SIG-M5 treated with dmso at 0.1 percent for 504 hours (cell line): ENCODE measurements at regions not wholly inside any gene's neighbourhood (a gene's known extent, or its start where the extent isn't known, plus 50 kb on each side); places are given as distances from the start of the nearest gene placed in this dataset.

Source experiments
- DNase-seq: peaks from one replicate; lab custom pipeline; 2025; ENCODE audit not compliant: unreplicated experiment; lab: John Stamatoyannopoulos, UW

DNA sequence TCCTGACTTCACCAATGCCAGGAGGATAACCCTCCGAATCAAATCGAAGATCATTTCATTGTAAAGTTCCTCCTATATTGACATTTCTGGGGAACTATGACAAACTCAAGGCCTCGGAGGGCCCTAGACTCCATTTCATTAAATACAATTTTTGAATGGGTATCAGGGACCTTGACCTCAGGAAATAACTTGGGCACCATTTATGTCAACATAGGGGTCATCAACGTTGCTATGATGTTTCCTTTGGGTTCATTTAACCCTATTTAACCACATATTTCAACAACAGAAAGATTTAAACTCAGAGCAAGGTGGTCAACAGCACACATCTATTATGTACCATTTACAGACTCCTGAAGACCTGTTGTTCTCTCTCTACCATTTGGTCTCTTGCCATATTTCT is 395.1 kb downstream of the TRIML1 start:
- no peak for DNase-seq

DNA sequence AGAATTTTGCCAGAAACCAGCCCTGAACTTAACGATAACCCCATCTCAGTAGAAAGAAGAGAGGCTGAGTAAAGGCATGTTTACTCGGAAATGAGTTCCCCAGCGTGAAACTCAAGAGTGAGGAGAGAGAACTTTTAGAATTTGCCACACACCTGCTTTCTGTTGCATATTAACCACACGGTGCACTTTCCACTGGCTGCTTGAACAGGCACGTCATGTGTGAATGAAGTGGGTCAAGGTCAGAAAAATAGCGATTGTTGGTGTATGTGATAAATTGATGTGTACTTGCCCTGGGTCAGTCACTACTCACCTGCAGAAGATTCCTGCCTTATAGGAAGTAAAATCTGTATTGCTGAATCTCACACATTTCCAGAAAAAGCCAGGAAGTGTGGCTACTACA is 395.7 kb downstream of the TRIML1 start:
- no peak for DNase-seq

DNA sequence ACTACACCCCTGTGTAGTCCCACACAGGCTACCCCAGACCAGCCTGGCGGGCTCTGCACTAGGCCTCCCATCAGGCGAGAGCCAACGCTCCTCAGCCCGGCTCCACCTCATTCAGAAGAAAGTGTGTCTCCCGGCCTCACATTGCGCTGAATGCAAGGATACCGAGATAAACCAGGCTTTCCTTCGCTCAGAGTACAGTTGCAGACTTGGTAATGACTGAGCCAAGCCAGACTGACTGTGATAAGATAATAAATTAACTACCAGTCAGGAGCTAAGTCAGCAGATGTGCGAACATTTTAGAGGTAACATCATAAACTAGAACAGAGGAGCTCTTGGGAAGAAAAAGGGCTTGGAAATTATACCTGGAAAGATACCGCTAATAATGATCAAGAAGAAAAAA is 397.6 kb downstream of the TRIML1 start:
- DNase-seq: no peak

DNA sequence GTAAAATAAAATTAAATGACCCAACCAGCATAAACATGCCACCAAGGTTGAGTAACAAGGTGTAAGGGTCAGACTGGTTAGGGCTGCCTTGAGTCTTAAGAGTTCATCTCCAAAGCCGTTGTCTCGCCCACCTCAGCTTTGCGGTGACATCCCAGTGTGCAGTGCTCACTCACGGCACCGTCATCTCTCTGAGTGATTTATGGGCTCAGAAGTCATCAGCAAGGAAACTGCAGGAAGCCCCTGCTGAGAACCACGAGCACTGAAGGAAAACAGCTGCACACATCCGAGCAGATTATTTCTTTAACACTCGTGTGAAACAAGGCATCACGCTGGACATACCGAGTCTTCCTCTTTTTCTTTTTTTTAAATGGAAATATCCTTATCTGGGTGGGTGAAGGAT is 411.1 kb downstream of the TRIML1 start:
- DNase-seq: no peak

DNA sequence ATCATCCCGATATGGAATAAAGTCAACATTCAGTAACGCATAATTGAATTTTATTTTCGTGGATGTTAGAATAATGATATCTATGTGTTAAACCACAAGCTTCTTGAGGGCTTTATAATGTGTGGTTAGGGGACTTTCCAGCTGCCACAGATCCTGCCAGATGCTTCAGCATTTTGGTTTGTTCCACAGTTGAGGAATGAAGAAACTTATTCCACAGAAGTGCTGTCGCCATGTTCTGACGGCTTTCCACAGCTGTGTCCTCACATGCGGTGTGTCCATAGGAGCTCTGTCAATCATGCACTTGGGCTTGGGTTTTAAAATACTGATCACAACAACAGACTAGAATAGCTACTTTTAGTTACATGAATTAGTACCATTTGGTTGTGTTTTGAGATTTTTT is 411.9 kb downstream of the TRIML1 start:
- DNase-seq: no peak

DNA sequence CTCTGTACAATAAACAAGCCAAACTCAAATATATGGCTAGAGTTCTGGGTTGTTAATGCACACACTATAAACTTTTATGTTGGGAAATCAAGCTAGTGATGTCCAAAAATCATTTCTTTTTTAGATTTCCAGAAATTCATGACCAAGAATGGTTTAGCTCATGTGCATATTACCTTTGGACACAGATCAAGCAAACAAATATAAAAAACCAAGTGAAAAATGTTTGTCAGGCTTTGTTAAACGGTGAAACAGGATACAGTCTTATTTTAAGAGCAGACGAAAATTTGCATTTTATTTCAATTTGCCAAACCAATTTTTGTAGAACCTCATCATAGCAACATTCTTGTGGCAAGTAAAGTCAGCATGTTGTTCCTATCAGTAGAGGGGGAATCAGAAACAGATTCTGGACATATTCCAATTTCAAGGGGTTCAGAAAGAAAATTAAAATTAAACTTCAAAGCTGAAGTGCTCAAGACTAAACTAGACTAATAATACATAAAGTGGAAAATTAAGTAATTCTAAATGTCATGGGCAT is 413.6 kb downstream of the TRIML1 start:
- no peak for DNase-seq

DNA sequence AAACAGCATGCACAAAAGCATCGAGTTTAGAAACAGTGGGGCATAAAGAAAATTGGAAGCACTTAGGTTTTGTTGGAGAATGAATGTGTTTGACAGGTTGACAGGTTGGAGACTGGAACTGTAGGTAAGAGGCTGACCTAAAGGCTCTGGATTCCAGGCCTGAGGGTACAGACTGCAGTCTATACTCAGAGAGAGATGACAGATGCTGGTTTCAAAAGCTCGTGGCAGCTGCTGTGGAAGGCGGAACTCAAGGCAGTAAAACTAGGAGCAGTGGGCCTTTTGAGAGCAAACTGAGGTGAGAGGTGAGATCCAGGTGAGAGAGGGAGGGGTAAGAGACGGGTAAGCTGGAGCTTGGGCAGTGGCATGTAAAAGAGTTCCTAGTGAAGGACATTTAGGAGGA is 415.2 kb downstream of the TRIML1 start:
- no peak for DNase-seq

DNA sequence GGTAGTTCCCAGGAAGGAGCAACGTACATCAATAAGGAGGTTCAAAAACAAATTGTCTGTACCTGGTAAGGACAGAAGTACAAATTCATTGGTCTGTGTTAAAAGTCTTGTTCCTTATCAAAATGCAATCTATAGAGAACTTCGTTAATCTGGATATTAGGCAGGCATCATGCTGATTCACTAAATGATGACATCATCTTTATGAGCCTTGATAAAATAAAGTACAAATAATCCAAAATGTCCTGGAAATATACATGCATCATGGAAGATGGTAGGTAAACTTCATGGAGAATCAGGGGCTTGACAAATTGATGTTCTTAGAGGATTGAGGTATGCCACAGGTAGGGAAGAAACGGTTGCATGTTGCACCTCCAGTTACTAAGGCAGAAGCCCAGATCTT is 433.9 kb downstream of the TRIML1 start:
- DNase-seq: no peak

DNA sequence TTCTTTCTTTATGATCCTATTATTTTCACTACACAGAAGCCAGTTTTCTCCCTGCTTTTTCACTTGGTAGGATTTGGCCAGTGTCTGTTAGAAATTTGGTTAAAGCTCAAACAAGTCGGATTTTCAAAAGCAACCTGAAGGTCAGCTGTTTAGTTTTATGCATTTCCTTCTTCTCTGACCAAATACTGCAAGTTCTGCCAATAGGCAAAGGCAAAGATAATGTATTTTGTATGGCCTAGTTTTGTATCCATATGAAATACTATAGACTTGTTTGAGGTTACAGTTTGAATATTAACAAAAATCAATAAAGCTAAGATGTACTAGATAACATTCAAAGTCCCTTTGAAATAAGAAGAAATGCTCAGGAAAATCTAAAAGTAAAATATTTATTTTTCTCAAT is 439.4 kb downstream of the TRIML1 start:
- no peak for DNase-seq

DNA sequence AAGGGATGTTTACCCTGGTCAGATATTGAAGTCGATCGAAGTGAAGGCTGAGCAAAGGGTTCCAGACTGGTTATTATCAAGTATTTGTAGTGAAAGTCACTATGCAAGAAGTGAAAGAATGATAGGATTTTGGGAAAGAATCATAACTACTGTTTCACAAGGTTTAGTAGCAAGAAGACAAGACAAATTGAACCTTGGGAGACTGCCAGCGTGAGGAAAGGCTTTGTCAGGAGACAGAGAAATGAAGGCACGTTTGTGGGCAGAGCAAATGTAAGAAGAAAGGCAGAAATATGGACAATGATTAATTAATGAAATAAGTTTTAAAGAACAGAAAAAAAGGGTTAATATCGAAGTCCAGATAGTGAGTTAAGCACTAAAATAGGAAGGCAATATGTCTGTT is 456.8 kb downstream of the TRIML1 start:
- no peak for DNase-seq

DNA sequence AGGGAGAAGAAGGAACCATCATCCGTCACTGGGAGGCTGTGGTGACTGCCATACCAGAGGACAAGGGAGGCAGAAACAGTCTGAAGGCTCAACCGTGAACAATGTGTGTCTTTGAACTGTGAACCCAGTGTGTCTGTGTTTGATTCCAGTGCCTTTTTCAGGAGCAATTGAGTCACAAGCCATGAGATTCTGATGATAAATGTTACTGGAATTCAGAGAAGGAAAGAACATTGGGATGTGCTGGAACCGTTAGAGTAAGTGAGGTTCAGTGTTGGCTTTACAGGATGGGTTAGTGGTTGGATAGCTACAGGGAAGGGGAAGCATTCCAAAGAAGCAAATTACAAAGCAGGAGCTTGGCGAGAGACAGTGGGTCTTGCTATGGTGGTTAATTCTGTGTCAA is 464.4 kb downstream of the TRIML1 start:
- no peak for DNase-seq

DNA sequence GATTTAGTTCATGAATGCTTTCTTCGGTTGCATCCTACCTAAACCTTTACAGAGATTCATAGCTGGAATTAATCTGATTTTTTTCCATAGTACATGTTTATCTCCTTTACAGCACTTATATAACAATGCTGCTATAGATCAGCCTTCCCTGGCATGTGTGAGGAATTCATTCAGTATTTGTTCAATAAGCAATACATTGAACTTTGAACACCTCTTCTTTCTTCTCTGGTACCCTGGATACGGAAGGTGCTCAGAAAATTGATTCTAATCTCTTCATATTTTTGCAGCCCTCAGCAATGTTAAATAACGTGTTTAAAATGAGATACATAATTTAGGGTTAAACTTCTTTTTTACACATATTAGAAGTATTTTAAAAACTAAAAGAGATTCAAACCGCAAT is 467.4 kb downstream of the TRIML1 start:
- DNase-seq: no peak

DNA sequence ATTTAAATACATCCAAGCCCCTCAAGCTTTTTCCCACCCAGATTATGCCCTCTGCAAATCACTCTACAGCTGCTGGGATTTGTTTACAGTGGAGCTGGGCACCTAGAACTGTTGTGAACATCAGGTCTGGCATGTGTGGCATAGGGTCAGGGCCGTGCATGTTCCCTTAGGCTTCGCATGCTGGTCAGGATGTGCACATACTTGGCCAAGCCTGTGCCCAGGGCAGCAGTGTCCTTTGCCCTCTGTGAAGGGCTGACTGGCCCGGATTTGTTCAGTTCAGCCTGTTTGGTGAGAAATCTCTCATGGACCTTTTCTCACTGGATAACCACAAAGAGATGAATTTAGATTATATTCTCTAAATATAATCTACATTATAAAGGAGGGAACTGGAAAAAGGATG is 471.9 kb downstream of the TRIML1 start:
- no peak for DNase-seq

DNA sequence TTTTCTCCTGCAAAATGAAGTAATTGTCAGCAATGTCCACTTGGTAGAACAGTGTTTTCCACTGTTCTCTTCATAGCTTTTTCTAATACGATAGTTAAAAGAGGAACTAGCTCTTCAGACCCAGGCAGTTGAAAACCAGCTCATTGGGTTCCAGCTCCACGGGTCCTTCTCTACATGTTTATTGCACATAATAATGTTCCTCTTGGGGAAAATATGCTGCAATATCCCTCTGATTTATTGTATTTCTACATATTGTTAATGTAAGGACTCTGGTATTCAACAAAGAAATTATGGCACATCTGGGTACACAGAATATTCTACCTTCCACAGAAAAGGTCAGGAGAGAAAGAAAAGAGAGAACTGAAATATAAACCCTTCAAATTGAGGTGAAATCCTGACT is 473.4 kb downstream of the TRIML1 start:
- no peak for DNase-seq

DNA sequence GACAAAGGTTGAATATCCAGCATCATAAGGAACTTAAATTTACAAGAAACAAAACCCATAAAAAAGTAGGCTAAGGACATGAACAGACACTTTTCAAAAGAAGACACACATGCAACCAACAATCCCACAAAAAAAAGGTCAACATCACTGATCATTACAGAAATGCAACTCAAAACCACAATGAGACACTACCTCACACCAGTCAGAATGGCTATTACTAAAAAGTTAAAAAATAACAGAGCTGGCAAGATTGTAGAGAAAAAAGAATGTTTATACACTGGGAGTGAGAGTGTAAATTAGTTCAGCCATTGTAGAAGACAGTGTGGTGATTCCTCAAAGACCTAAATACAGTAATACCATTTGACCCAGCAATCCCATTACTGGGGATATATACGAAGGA is 474.7 kb downstream of the TRIML1 start:
- DNase-seq: no peak

DNA sequence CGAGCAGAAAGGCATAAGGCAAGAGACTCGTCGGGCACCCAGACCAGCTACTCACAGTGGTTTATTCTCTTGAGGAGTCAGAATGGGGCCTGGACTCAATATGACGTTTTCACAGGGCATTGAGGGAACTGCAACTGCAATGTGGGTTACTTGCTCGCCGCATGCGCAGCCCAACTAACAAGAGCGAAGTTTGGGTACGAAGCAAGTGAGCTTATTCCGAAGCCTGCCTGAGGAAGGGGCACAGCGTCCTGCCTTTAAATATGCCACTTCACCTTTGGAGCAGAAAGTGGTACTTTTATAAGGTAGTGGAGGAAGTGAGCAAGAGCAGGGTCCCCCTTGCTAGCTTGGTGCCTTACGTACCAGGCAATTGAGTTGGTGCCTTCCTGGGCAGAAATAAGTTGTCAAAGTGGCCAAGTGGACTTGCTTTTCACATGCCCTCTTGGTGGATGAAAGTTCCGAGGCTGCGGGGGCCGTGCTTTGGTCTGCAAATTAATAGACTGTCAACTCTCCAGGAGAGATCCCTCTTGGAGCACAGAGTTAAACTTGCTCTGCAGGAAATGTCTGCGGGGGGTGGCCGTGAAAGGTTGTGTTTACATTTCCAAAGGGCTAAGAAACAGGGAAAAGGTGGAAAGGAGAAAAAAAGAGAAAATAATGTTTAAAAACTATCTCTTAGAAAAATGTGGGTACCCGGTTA is 480.4 kb downstream of the TRIML1 start:
- DNase-seq: no peak

DNA sequence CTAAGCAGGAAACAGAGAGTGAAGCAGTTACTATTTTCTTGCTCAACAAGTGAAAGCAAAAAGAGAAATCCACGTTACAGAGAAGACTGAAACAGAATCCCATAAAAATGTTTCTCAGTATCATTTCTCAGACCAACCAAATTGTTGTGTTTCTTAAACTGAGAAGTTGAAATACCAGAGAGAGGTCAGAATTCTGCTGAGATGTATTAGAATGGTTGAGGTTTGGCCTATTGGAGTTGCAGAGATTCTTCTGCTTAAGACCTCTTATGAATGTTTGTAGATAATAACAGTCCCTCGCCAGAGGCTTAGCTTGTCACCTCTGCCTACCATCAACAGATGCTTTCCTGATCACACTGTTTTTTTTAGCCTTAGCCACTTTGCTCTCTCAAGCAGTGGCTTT is 481.4 kb downstream of the TRIML1 start:
- DNase-seq: no peak

DNA sequence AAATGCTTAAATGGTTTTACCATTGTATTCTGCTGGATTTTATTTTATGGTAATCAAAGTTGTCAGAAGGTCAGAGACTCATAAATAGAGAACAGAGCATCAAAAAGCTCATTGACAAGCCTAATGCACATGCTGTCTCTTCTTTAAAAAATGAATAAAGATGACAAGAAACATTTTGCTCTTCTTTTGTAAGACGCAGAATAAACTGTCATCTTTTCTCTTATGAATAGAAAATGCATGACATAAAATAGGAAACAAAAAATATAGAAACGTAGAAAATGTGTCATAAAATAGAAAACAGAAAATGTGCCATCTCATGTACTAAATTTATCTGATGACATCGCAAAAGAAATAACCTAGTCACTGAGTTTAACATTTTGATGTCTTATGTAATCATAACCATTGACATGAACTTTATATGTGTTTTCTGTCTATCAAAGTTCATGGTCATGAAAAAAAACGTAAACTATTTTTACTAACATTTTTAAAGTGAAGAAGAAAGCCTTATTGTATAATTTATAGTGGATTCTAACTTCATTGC is 484.1 kb downstream of the TRIML1 start:
- DNase-seq: no peak

DNA sequence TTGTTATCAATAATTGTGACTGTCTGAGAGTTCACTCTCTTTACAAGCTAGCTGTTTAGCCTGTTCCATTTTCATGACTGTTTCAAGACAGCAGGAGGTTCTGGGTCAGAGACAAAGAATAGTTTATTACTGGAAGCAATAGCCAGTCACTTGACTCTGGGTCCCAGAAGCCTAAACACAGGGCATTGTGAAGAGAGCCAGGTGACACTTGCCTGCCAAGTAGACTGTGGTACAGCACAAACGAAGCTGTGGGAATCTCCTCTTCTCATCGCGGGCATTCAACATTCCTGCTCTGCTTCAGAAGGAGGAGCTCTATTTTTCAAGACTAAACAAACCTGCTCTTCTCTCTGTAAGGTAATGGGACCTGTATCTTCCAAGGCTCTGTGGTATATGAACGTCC is 485.1 kb downstream of the TRIML1 start:
- DNase-seq: no peak

DNA sequence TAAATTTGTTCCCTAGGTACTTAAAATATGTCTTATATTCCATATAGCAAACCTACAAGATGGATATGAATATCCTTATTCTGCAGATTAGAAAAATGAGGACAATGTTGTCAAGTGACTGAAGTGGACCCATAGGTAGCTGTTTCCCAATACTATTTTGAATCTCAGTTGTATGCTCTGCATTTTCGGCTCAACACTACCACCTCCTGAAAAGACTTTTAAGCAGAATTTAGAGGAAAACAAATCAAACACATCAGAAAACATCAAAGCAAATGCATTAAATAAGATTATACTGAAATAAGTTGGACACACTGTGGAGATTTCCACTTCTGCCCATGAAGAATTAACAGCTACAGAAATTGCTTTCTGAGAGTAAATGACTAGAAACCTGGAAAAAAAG is 488.7 kb downstream of the TRIML1 start:
- no peak for DNase-seq

DNA sequence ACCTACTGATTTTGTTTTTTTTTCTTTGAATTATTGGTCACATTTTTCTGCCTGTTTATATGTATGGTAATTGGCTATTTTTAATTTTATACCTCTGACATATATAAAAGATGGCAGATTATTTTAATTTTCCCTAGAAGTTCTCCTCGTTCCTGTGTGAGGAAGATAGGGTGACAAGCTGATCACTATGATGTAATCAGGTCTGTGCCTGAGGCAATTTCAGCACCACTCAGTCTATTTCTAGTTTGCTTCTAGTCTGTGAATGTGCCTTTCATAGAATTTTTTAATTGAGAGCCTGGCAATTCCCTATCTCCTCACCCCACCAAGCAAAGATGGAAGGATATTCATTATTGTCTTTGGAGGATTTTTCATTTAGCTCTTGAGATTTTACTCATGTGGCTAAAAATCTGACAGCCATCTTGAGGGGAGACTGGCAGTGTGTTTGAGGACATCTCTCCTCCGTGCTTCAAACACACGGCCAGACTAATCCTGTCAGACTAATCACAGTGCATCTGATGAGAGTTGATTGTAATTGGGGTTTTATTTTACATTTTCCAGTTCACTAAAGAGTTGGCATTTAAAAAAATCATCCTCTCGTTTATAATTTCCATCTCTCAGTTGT is 500.3 kb downstream of the TRIML1 start:
- DNase-seq: no peak

DNA sequence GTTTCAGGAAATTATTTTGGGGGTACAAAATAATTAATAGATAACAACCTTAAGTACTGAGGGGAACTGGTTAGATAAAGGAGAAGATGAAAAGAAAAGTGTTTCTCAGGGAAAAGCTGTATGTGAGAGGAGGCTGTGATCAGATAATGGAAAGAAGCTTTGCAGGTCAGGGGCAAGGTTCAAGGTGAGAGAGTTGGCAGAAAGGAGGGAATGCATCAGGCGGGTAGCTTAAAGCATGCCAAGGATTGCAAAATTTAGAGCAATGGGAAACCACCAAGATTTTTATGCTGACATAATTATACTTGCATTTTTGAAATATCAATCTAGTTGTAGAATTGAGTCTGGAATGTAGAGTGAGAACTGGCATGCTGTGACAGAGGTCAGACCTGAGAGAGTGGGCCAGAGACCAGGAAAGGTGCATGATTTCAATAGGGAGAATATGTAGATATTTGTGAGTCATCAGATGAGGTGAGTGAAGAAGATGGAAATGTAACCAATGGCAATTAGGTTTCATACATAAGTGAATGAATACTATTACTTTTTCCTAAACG is 508.7 kb downstream of the TRIML1 start:
- no peak for DNase-seq
